Activated naive CD8-positive, alpha-beta T cell treated with anti-CD3 and anti-CD28 coated beads, Interleukin-2, amount 50 U/mL, for 24 hours (primary cell): ENCODE measurements at regions not wholly inside any gene's neighbourhood (a gene's known extent, or its start where the extent isn't known, plus 50 kb on each side); places are given as distances from the start of the nearest gene placed in this dataset.
"Not testable (repeated sequence)": the region's sequence is repeated elsewhere in the genome, so short reads cannot be mapped to it uniquely, and the experiment has no call there.

Experiments
- ATAC-seq: fragments of 150-1000 bp; cut with Tn5 transposase; one replicate; pipeline ENCODE4 v1.10.0; 2021
- DNase-seq: peaks from one replicate; pipeline ENCODE4 v3.0.0; 2021
- H3K27ac Mint-ChIP-seq: one replicate; pipeline ENCODE4 v1.8.0; 2021; ENCODE audit warnings: mild to moderate bottlenecking, mixed read lengths
- H3K27me3 Mint-ChIP-seq: one replicate; pipeline ENCODE4 v1.8.0; 2021; ENCODE audit warnings: mixed read lengths
- H3K36me3 Mint-ChIP-seq: one replicate; pipeline ENCODE4 v1.8.0; 2021; ENCODE audit warnings: low read depth, mixed read lengths
- H3K4me1 Mint-ChIP-seq: one replicate; pipeline ENCODE4 v1.8.0; 2021; ENCODE audit warnings: mixed read lengths
- H3K4me3 Mint-ChIP-seq: one replicate; pipeline ENCODE4 v1.8.0; 2021; ENCODE audit warnings: mild to moderate bottlenecking, moderate library complexity, mixed read lengths
- H3K9me3 Mint-ChIP-seq: one replicate; pipeline ENCODE4 v1.8.0; 2021; ENCODE audit warnings: mixed read lengths

DNA sequence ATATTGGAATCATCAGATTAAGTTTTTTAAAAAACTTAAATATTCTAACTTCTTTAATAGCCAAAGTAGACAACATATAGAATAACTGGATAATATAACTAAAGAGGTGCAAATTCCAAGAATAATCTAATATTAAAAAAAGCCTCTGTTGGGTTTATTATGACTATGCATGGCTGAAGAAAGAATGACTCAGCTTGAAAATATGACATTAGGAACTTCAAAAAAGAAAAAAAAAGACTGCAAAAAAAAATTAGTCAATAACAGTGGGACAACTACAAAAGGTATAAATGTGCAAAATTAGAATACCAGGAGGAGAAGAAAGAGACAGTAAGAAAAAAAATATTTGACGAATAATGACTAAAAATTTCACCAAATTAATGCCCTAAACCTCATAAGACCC, 1178.0 kb downstream of the JRKL start:
- Mint-ChIP-seq H3K9me3 (peaks cover 26% of the 10 kb centered on the region), H3K4me3 (no peak overlapping the region), H3K27ac (no peak overlapping the region), H3K36me3 (no peaks in the 10 kb centered on the region), H3K27me3 (no peaks in the 10 kb centered on the region), H3K4me1 (no peaks in the 10 kb centered on the region)
- no peak for ATAC-seq
- no peak for DNase-seq

DNA sequence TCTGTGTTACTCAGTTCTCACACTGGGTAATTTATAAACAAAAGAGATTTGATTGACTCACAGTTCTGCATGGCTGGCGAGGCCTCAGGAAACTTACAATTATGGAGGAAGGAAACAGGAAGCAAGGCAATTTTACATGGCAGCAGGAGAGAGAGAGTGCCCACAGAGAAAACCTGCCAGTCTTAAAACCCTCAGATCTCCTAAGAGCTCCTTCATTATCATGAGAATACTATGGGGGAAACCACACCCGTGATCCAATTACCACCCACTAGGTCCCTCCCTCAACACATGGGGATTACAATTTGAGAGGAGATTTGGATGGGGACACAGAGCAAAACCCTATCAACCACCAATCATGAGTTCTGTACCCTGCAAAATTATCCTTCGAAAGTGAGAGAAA, 1180.8 kb downstream of the JRKL start:
- Mint-ChIP-seq H3K27ac (no peak overlapping the region), H3K9me3 (peaks cover 29% of the 10 kb centered on the region), H3K36me3 (no peaks in the 10 kb centered on the region), H3K4me1 (no peaks in the 10 kb centered on the region), H3K4me3 (no peak overlapping the region), H3K27me3 (no peaks in the 10 kb centered on the region)
- DNase-seq = no peak
- no peak for ATAC-seq

DNA sequence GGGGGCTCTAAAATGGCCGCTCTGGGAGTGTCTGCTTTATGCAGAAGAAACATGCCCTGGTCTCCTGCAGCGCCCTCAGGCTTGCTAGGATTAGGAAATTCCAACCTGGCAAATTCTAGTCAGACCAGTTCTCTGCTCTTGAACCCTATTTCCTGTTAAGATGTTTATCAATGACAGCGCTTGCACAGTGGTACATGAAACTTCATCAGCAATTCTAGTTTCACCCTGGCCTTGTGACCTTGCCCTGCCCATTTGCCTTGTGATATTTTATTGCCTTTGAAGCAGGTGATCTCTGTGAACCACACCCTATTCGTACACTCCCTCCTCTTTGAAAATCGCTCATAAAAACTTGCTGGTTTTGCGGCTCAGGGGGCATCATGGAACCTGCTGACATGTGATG, 1184.0 kb downstream of the JRKL start:
- not testable (repeated sequence) for H3K4me3 Mint-ChIP-seq, H3K36me3 Mint-ChIP-seq, ATAC-seq, H3K4me1 Mint-ChIP-seq, DNase-seq, H3K27ac Mint-ChIP-seq, H3K27me3 Mint-ChIP-seq
- H3K9me3 Mint-ChIP-seq = peaks cover 16% of the 10 kb centered on the region

DNA sequence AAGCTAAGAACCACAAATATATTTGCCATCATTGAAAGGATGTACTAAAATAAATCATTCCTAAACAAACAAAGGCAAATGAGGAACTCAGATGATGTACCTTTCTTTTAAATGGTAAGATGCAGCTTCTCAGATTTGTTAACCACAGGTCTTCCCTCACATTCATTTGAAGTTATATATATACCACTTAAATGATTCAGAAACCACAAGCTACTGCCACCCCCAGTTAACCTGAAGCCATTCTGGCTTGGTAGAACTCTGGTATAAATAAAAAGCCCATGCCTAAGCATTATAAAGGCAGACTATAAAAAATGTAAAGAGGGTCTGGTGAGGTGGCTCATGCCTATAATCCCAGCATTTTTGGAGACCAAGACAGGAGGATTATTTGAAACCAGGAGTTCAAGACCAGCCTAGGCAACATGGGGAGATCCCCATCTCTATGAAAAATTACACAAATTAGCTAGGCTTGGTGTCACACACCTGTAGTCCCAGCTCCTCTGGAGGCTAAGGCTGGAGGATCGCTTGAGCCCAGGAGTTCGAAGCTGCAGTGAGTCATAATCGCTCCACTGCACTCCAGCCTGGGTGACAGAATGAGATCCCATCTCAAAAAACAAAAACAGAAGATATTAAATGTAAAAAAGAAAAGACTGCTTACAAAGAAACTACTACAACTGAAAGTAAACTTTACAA, 1185.3 kb downstream of the JRKL start:
- no peaks in the 10 kb centered on the region for H3K27me3 Mint-ChIP-seq
- peaks cover 13% of the 10 kb centered on the region for H3K9me3 Mint-ChIP-seq
- no peaks in the 10 kb centered on the region for H3K36me3 Mint-ChIP-seq
- no peak overlapping the region for H3K4me3 Mint-ChIP-seq
- ATAC-seq (no peak), DNase-seq (no peak)
- H3K4me1 Mint-ChIP-seq = no peaks in the 10 kb centered on the region
- H3K27ac Mint-ChIP-seq = no peak overlapping the region

DNA sequence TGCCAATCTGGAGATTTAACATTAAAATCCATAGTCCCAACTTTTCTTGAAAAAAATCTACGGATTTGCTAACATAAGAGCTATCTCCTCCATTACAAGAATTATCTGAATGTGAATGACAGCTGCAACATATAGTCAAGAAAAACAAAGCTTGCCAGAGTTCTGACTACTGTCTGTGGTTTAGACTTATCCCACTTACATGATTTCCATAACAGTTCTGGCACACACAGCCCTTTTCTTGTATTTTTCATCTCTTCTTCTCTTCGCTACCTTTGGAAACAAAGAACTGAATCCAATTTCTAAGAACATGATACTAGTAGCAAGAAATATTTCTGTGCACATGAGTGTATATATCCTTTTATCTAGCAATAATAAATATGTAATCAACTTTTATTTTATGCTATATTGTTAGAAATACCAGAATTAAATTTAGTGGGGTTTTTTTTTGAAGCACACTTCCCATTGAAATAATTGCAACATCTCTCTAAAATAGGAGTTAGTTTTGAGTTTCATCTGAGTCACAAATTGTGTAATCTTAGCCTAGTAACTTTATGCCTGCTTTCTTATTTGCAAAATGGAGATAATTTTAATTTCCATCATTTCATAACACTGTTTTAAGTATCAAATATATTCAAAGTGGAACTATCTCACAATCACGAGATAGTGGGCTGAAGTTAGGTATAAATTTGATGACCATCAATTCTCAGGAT, 1217.6 kb downstream of the JRKL start:
- no peak for ATAC-seq
- Mint-ChIP-seq H3K27me3 (no peaks in the 10 kb centered on the region), H3K27ac (no peak overlapping the region), H3K4me1 (no peaks in the 10 kb centered on the region), H3K36me3 (no peaks in the 10 kb centered on the region), H3K9me3 (no peaks in the 10 kb centered on the region), H3K4me3 (no peak overlapping the region)
- DNase-seq = no peak

DNA sequence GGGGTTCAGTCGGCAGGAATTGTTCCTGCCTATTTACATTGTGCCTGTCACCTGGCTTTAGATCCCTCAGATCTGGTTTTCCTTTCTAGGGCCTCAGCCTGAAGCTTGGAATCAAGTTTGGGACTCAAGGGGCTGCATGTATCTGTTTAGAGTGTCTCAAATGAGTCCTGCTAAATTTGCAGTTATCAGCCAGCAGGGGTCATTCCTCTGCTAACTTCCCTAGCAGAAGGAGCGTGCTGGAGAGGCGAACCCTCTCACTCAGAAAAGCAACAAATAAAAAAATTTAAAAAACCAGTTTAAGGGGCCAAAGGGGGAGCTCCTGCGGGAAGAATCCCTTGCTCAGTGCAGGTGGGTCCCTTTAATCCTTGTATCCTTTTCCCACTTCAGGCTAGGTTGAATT, 1220.2 kb downstream of the JRKL start:
- no peaks in the 10 kb centered on the region for H3K27me3 Mint-ChIP-seq
- H3K27ac Mint-ChIP-seq = no peak overlapping the region
- H3K36me3 Mint-ChIP-seq = no peaks in the 10 kb centered on the region
- no peaks in the 10 kb centered on the region for H3K4me1 Mint-ChIP-seq
- no peaks in the 10 kb centered on the region for H3K9me3 Mint-ChIP-seq
- no peak for ATAC-seq
- H3K4me3 Mint-ChIP-seq = no peak overlapping the region
- DNase-seq = no peak

DNA sequence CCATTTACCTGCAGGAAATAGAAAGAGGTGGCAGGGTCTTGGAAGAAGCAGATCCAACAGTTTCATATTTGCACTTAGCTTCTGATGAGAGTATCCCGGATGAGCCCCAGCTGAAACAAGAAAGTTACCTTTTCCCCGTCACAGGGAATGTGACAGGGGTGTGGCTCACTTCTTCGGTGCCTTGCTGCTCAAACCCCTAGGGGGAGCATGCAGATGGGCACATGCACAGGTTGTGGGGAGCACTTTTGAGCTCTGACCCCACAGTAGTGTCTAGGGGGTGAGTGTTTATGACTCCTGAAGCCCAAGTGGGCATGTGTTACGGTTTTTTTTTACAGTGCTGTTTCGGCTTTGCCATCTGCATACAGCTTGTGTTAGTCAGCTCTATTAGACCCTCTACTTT, 1221.0 kb downstream of the JRKL start:
- Mint-ChIP-seq H3K9me3 (peaks cover 4% of the 10 kb centered on the region), H3K4me3 (no peak overlapping the region), H3K27ac (no peak overlapping the region), H3K27me3 (no peaks in the 10 kb centered on the region), H3K36me3 (no peaks in the 10 kb centered on the region), H3K4me1 (no peaks in the 10 kb centered on the region)
- DNase-seq = no peak
- no peak for ATAC-seq

DNA sequence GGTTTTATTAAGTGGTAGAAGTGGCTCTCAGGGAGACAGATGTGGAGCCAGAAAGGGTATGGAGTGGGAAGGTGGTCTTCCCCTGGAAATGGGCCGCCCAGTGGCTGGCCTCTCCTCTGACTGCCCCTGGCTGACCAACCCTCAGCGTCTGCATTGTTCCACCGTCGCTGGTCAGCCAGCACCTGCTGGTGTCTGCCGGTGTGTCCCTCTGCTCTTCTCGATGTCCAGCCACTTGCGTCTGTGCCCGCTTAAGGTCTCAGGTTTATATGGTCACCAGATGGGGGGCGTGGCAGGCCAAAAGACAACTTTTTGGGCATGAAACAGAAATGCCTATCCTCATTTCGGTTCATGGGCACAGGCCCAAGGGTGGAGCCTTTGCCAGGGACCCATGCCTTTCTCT, 1221.5 kb downstream of the JRKL start:
- DNase-seq (no peak), ATAC-seq (no peak)
- Mint-ChIP-seq H3K27me3 (no peaks in the 10 kb centered on the region), H3K4me3 (no peak overlapping the region), H3K4me1 (no peaks in the 10 kb centered on the region), H3K27ac (no peak overlapping the region), H3K36me3 (no peaks in the 10 kb centered on the region), H3K9me3 (peaks cover 4% of the 10 kb centered on the region)

DNA sequence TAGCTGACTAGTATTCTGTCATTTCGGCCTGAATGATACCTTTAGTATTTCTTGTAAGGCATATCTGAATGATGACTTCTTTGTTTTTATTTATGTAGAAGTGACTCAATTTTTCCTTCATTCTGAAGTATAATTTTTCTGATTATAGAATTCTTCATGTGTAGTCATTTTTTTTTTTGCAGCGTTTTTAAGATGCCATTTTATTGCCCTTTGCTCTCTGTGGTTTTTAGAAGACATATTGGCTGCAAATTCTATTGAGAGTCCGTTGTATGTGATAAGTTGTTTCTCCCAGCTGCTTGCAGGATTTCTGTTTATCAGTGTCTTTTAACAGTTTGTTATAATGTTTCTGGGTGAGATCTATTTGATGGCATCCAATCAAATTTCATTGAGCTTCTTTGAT, 1224.8 kb downstream of the JRKL start:
- Mint-ChIP-seq H3K4me1 (no peaks in the 10 kb centered on the region), H3K27ac (no peak overlapping the region), H3K4me3 (no peak overlapping the region), H3K27me3 (no peaks in the 10 kb centered on the region), H3K36me3 (no peaks in the 10 kb centered on the region), H3K9me3 (peaks cover 20% of the 10 kb centered on the region)
- DNase-seq (no peak), ATAC-seq (no peak)

DNA sequence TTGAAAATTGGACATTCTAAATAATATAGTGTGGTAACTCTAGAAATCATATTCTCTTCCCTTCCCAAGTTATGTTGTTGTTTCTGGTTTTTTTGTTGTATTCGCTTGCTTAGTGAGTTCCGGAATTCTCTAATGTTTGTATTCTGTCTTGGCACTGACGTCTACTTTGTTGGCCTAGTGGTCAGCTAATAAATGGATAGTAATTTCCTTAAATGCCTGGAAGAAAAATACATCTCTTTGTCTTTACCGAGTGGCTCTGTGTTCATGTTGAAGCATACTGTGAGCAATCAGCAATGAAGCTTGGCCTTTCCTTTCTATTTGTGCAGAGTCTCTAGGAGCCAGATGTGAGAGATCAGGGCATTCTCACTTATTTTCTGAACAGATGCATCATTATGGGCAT, 1225.7 kb downstream of the JRKL start:
- no peak for DNase-seq
- peaks cover 20% of the 10 kb centered on the region for H3K9me3 Mint-ChIP-seq
- H3K4me1 Mint-ChIP-seq = no peaks in the 10 kb centered on the region
- H3K27ac Mint-ChIP-seq = no peak overlapping the region
- no peaks in the 10 kb centered on the region for H3K27me3 Mint-ChIP-seq
- H3K4me3 Mint-ChIP-seq = no peak overlapping the region
- no peaks in the 10 kb centered on the region for H3K36me3 Mint-ChIP-seq
- ATAC-seq = no peak

DNA sequence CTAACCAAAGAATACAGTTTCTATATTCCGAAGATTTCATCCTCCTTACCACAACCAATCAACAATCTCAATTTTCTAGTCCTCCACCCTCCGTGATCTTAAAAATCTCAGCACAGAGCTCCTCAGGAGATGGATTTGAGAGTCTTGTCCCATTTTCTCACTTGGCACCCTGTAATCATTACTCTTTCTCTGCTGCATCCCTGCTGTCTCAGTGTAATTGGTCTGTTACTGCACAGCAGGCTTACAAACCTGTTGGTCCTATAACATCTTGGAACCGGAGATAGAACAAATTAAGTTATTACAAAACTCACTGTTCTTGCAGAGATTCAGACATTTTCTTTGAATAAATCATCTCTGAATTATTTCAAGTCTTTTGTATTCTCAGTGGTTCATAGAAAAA, 1227.2 kb downstream of the JRKL start:
- DNase-seq = no peak
- no peak for ATAC-seq
- Mint-ChIP-seq H3K36me3 (no peaks in the 10 kb centered on the region), H3K27me3 (no peaks in the 10 kb centered on the region), H3K4me3 (no peak overlapping the region), H3K27ac (no peak overlapping the region), H3K4me1 (no peaks in the 10 kb centered on the region), H3K9me3 (peaks cover 25% of the 10 kb centered on the region)

DNA sequence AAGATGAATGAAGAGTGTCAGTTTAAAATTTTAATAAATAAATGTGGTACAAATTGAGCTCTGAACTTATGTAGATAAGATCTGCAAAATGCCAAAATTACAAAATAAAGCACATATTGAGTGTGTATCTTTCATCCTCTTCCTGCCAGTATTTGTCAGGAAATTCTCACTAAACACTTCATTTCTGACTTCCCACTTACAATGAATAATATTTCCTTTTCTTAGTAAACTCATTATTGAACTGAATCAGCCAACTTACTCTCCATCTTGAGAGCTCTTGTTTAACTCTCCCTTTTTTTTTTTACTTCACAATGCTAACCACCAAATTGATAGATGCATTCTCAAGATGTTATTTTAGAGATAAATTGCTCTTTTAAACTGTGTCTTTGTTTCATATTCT, 1230.2 kb downstream of the JRKL start:
- Mint-ChIP-seq H3K9me3 (peaks cover 28% of the 10 kb centered on the region), H3K4me3 (no peak overlapping the region), H3K27ac (no peak overlapping the region), H3K27me3 (no peaks in the 10 kb centered on the region), H3K36me3 (no peaks in the 10 kb centered on the region), H3K4me1 (no peaks in the 10 kb centered on the region)
- DNase-seq (no peak), ATAC-seq (no peak)

DNA sequence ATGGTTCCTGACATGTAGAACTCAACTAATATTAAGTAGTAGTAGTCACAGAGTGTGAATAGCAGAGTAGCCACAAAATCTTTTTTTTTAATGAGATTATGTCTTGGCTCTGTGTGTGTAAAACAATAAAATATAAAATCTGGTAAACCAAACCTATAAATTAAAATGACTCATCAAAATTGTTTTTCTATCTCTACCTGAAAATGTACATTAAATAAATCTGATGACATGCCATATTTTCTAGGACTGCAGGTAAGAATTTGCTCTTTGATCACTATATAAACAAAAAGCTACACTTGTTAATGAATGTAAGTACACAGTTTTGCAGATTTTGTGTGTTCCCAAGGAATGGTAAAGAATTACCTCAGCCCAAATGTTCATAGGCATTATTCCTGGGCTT, 1231.5 kb downstream of the JRKL start:
- no peak overlapping the region for H3K27ac Mint-ChIP-seq
- H3K27me3 Mint-ChIP-seq = no peaks in the 10 kb centered on the region
- ATAC-seq = no peak

DNA sequence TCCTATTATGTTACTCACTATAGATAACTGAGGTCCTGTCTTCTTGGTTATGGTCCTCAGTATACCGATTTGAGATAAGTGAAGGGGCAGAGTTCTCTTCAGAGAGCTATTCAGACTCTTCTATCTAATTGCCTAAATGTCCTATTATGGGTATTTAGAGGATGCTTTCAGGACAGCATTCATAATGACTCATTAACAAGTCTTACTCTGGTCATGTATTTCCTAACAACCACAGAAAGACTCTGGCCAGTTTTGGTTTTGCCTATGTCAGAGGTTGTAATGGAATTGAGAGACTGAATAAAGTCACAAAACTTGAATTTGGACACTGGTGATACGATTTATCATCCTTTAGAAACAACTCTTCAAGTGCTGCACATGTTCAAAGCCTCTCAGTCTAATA, 1233.0 kb downstream of the JRKL start:
- Mint-ChIP-seq H3K4me1 (no peaks in the 10 kb centered on the region), H3K4me3 (no peak overlapping the region), H3K27me3 (no peaks in the 10 kb centered on the region), H3K9me3 (peaks cover 18% of the 10 kb centered on the region), H3K36me3 (no peaks in the 10 kb centered on the region), H3K27ac (no peak overlapping the region)
- no peak for DNase-seq
- no peak for ATAC-seq

More for the DNA sequence above, 1231.5 kb downstream of the JRKL start:
- no peaks in the 10 kb centered on the region for H3K4me1 Mint-ChIP-seq
- peaks cover 24% of the 10 kb centered on the region for H3K9me3 Mint-ChIP-seq
- DNase-seq = no peak
- no peak overlapping the region for H3K4me3 Mint-ChIP-seq
- H3K36me3 Mint-ChIP-seq = no peaks in the 10 kb centered on the region

DNA sequence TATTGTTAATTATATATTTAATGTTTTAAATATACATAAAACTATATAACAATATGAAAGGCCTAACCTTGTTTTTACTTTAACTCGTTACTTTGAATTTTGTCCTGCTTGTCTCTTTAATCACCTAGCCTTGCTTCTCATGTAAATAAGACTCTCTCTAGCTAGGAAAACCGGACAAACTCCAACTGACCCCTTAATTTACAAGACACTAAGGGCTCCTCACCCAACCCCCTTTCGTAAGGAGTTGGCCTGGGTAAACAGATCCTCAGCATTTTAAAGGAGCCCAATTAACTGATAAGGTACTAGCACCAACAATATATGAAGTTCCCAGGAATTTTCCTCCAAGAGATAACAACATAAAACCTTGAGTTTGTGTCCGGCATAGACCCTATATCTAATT, 1246.9 kb downstream of the JRKL start:
- H3K27me3 Mint-ChIP-seq, H3K27ac Mint-ChIP-seq, DNase-seq, H3K4me3 Mint-ChIP-seq, H3K36me3 Mint-ChIP-seq, ATAC-seq, H3K4me1 Mint-ChIP-seq: not testable (repeated sequence)
- peaks cover 21% of the 10 kb centered on the region for H3K9me3 Mint-ChIP-seq
